OCI-LY1 (cell line): ENCODE measurements at regions not wholly inside any gene's neighbourhood (a gene's known extent, or its start where the extent isn't known, plus 50 kb on each side); places are given as distances from the start of the nearest gene placed in this dataset.

Source experiments
- H2AFZ ChIP-seq: fragments of 200-600 bp; sonication (generic), shearing (Covaris generic); 2 replicates; pipeline ENCODE4 v1.6.0; 2014; ENCODE audit warnings: antibody characterized with exemption, mild to moderate bottlenecking, low read length
- H3F3A ChIP-seq: fragments of 200-600 bp; sonication (generic), shearing (Covaris generic); 2 replicates; pipeline ENCODE4 v1.6.0; 2014; ENCODE audit warnings: mild to moderate bottlenecking, antibody characterized with exemption, low read length, moderate library complexity; ENCODE audit not compliant: insufficient read depth
- H3K27ac ChIP-seq: fragments of 200-600 bp; sonication (generic); 2 replicates; pipeline ENCODE4 v1.5.1; 2014; ENCODE audit warnings: low read length, mixed run types, mild to moderate bottlenecking, low read depth; ENCODE audit not compliant: poor library complexity, severe bottlenecking
- H3K27me3 ChIP-seq: fragments of 200-600 bp; sonication (generic); 2 replicates; pipeline ENCODE4 v1.6.0; 2014; ENCODE audit warnings: antibody characterized with exemption, mild to moderate bottlenecking, low read length, moderate library complexity; ENCODE audit not compliant: insufficient read depth
- H3K36me3 ChIP-seq: fragments of 200-600 bp; sonication (generic); 2 replicates; pipeline ENCODE4 v1.6.1; 2014; ENCODE audit warnings: mild to moderate bottlenecking, antibody characterized with exemption, low read length, moderate library complexity, mixed read lengths; ENCODE audit not compliant: insufficient read depth
- H3K4me1 ChIP-seq: fragments of 200-600 bp; sonication (generic); 2 replicates; pipeline ENCODE4 v1.5.1; 2014; ENCODE audit warnings: mild to moderate bottlenecking, low read length, moderate library complexity; ENCODE audit not compliant: insufficient read depth, severe bottlenecking
- H3K4me2 ChIP-seq: fragments of 200-600 bp; sonication (generic), shearing (Covaris generic); 2 replicates; pipeline ENCODE4 v1.6.1; 2014; ENCODE audit warnings: low read length
- H3K4me3 ChIP-seq: fragments of 200-600 bp; sonication (generic); 2 replicates; pipeline ENCODE4 v1.5.1; 2014; ENCODE audit warnings: low read length, low read depth, mild to moderate bottlenecking, mixed read lengths; ENCODE audit not compliant: poor library complexity, severe bottlenecking
- H3K79me2 ChIP-seq: fragments of 200-600 bp; shearing (Covaris generic); 2 replicates; pipeline ENCODE4 v1.6.1; 2016; ENCODE audit warnings: mixed run types, low read length, mixed read lengths; ENCODE audit not compliant: insufficient read depth
- H3K9ac ChIP-seq: fragments of 200-600 bp; sonication (generic), shearing (Covaris generic); 2 replicates; pipeline ENCODE4 v1.6.1; 2014; ENCODE audit warnings: mild to moderate bottlenecking, low read length, mixed read lengths
- H3K9me2 ChIP-seq: fragments of 200-600 bp; sonication (generic), shearing (Covaris generic); 2 replicates; pipeline ENCODE4 v1.6.1; 2014; ENCODE audit warnings: low read depth, mild to moderate bottlenecking, low read length, mixed read lengths
- H3K9me3 ChIP-seq: fragments of 200-600 bp; shearing (Covaris generic); 2 replicates; pipeline ENCODE4 v1.6.1; 2014; ENCODE audit warnings: low read length, mixed read lengths
- H4K20me1 ChIP-seq: fragments of 200-600 bp; sonication (generic), shearing (Covaris generic); 2 replicates; pipeline ENCODE4 v1.6.0; 2016; ENCODE audit warnings: mild to moderate bottlenecking, low read length; ENCODE audit not compliant: insufficient read depth
- EZH2 ChIP-seq: fragments of 200-600 bp; sonication (generic), shearing (Covaris generic); IDR thresholded peaks from 2 replicates; pipeline ENCODE4 v1.8.0; 2017; ENCODE audit warnings: borderline replicate concordance, mixed run types, mild to moderate bottlenecking, antibody characterized with exemption, low read length, moderate library complexity, mixed read lengths
- TF ChIP-seq, protein P1 (sequence below): fragments of 200-600 bp; sonication (generic), shearing (Covaris generic); IDR thresholded peaks from 2 replicates; pipeline ENCODE4 v1.5.1; 2017; ENCODE audit warnings: mild to moderate bottlenecking, antibody characterized with exemption, low read length, moderate library complexity, mixed read lengths

GRCh38 chr16:49195237-49195548 lies 86.4 kb downstream of the CBLN1 start:
- no peaks in the 10 kb centered on the region for H3K9me2 ChIP-seq
- H4K20me1 ChIP-seq: no peaks in the 10 kb centered on the region
- no peaks in the 10 kb centered on the region for H3K36me3 ChIP-seq
- no peak overlapping the region for H3K4me2 ChIP-seq
- no peaks in the 10 kb centered on the region for H3K27me3 ChIP-seq
- no peak overlapping the region for H3K4me3 ChIP-seq
- no peaks in the 10 kb centered on the region for H3F3A ChIP-seq
- H3K79me2 ChIP-seq: no peaks in the 10 kb centered on the region
- no peak overlapping the region for H3K9ac ChIP-seq
- no peak overlapping the region for H3K27ac ChIP-seq
- no peak for TF ChIP-seq EZH2
- TF ChIP-seq, protein P1, sequence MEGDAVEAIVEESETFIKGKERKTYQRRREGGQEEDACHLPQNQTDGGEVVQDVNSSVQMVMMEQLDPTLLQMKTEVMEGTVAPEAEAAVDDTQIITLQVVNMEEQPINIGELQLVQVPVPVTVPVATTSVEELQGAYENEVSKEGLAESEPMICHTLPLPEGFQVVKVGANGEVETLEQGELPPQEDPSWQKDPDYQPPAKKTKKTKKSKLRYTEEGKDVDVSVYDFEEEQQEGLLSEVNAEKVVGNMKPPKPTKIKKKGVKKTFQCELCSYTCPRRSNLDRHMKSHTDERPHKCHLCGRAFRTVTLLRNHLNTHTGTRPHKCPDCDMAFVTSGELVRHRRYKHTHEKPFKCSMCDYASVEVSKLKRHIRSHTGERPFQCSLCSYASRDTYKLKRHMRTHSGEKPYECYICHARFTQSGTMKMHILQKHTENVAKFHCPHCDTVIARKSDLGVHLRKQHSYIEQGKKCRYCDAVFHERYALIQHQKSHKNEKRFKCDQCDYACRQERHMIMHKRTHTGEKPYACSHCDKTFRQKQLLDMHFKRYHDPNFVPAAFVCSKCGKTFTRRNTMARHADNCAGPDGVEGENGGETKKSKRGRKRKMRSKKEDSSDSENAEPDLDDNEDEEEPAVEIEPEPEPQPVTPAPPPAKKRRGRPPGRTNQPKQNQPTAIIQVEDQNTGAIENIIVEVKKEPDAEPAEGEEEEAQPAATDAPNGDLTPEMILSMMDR: no peak
- no peaks in the 10 kb centered on the region for H3K4me1 ChIP-seq
- H3K9me3 ChIP-seq: no peaks in the 10 kb centered on the region
- H2AFZ ChIP-seq: no peak overlapping the region

DNA sequence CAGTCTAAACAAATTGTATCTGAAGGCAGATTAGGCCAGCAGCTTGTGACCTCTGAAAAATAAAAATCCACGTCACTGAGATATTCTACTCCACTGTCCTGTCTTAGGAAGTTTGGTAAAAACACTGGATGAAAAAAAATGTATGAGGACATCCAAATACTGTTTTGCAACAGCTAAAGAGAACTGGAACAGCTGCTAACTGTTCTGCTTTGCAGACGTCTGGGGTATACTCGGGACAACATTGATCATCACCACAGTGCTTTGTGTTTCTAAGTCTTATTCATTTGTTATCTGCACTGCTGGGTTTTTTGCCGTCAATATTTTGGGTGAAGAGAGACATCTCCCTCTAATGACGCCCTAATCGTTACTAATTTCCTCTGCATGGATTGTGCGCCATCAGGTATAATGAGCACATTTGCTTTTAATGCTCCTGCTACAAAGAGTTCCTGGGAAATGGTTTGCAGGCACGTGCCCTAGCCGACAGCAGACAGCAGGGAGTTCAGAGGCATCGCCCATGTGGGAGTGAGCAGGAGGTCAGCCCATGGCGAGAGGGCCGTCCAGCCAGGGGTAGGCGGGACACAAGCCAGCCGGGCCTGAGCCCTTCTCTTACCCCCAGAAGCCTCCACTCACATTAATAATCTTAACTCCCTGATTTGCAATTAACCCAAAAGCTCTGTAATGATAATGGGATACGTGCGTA lies 87.0 kb downstream of the CBLN1 start:
- H3K4me3 ChIP-seq: no peak overlapping the region
- no peaks in the 10 kb centered on the region for H3K4me1 ChIP-seq

GRCh38 chr16:49193596-49193995 lies 88.0 kb downstream of the CBLN1 start:
- Histone ChIP-seq H3K9ac (no peak overlapping the region), H3K36me3 (no peaks in the 10 kb centered on the region), H3K4me2 (no peak overlapping the region), H2AFZ (no peak overlapping the region), H4K20me1 (no peaks in the 10 kb centered on the region), H3K9me2 (no peaks in the 10 kb centered on the region), H3K27ac (no peak overlapping the region), H3K4me1 (no peaks in the 10 kb centered on the region), H3K9me3 (no peaks in the 10 kb centered on the region), H3F3A (no peaks in the 10 kb centered on the region), H3K4me3 (no peak overlapping the region), H3K27me3 (no peaks in the 10 kb centered on the region), H3K79me2 (no peaks in the 10 kb centered on the region)
- TF ChIP-seq, protein P1: no peak

More for the DNA sequence above, 87.0 kb downstream of the CBLN1 start:
- no peaks in the 10 kb centered on the region for H3K9me2 ChIP-seq
- TF ChIP-seq, protein P1: no peak
- TF ChIP-seq EZH2: no peak
- no peaks in the 10 kb centered on the region for H3K9me3 ChIP-seq
- H3K36me3 ChIP-seq: no peaks in the 10 kb centered on the region
- no peak overlapping the region for H3K27ac ChIP-seq
- H3K4me2 ChIP-seq: no peak overlapping the region
- H2AFZ ChIP-seq: no peak overlapping the region
- H3K79me2 ChIP-seq: no peaks in the 10 kb centered on the region
- no peaks in the 10 kb centered on the region for H3F3A ChIP-seq
- H4K20me1 ChIP-seq: no peaks in the 10 kb centered on the region
- H3K27me3 ChIP-seq: no peaks in the 10 kb centered on the region
- H3K9ac ChIP-seq: no peak overlapping the region
